ENCODE measurements at regions not wholly inside any gene's neighbourhood (a gene's known extent, or its start where the extent isn't known, plus 50 kb on each side); places are given as distances from the start of the nearest gene placed in this dataset.

- no peak for DNase-seq
Observed at GRCh38 chr10:125392154-125392553, 231.8 kb upstream of the CTBP2 start.

- no peak for DNase-seq
Observed at GRCh38 chr10:125389648-125390047, 229.3 kb upstream of the CTBP2 start.

GRCh38 chr10:125379592-125379991 is 219.2 kb upstream of the CTBP2 start:
- no peak for DNase-seq

- no peak for DNase-seq
Observed at GRCh38 chr10:125377368-125377767, 217.0 kb upstream of the CTBP2 start.

- no peak for DNase-seq
Observed at GRCh38 chr10:125375210-125375609, 214.8 kb upstream of the CTBP2 start.

- DNase-seq: no peak
Observed at GRCh38 chr10:125373546-125373945, 213.2 kb upstream of the CTBP2 start.

- no peak for DNase-seq
Observed at GRCh38 chr10:125370578-125370977, 210.2 kb upstream of the CTBP2 start.

- DNase-seq: no peak
Observed at GRCh38 chr10:125369382-125370326, 209.3 kb upstream of the CTBP2 start.

- no peak for DNase-seq
Observed at GRCh38 chr10:125368146-125368545, 207.8 kb upstream of the CTBP2 start.

- no peak for DNase-seq
Observed at GRCh38 chr10:125363791-125364190, 203.4 kb upstream of the CTBP2 start.

GRCh38 chr10:125362950-125363349 is 202.6 kb upstream of the CTBP2 start:
- DNase-seq: no peak

- DNase-seq: no peak
Observed at GRCh38 chr10:125359401-125359800, 199.0 kb upstream of the CTBP2 start.

GRCh38 chr10:125355657-125356056 is 195.3 kb upstream of the CTBP2 start:
- DNase-seq: no peak

GRCh38 chr10:125350519-125350918 is 190.2 kb upstream of the CTBP2 start:
- DNase-seq: no peak

- no peak for DNase-seq
Observed at GRCh38 chr10:125348536-125348935, 188.2 kb upstream of the CTBP2 start.

- no peak for DNase-seq
Observed at GRCh38 chr10:125344573-125345171, 184.3 kb upstream of the CTBP2 start.

GRCh38 chr10:125343983-125344382 is 183.6 kb upstream of the CTBP2 start:
- no peak for DNase-seq

GRCh38 chr10:125343118-125343925 is 183.0 kb upstream of the CTBP2 start:
- no peak for DNase-seq

GRCh38 chr10:125341611-125342010 is 181.2 kb upstream of the CTBP2 start:
- no peak for DNase-seq

- no peak for DNase-seq
Observed at GRCh38 chr10:125340903-125341302, 180.5 kb upstream of the CTBP2 start.

- no peak for DNase-seq
Observed at GRCh38 chr10:125337510-125337909, 177.1 kb upstream of the CTBP2 start.

GRCh38 chr10:125334545-125334944 is 174.2 kb upstream of the CTBP2 start:
- DNase-seq: no peak

GRCh38 chr10:125333769-125334168 is 173.4 kb upstream of the CTBP2 start:
- no peak for DNase-seq

- no peak for DNase-seq
Observed at GRCh38 chr10:125333209-125333591, 172.8 kb upstream of the CTBP2 start.

Measured in NCI-H1436 (cell line).